HG03565 (cell line): ENCODE measurements at regions not wholly inside any gene's neighbourhood (a gene's known extent, or its start where the extent isn't known, plus 50 kb on each side); places are given as distances from the start of the nearest gene placed in this dataset.
"Not testable (repeated sequence)": the region's sequence is repeated elsewhere in the genome, so short reads cannot be mapped to it uniquely, and the experiment has no call there.

Source experiments
- ATAC-seq: cut with Tn5 transposase; IDR thresholded peaks from one replicate; pipeline ENCODE4 v1.9.1; 2021; ENCODE audit warnings: mild to moderate bottlenecking, moderate library complexity; ENCODE audit not compliant: unreplicated experiment

GRCh38 chr4:156117743-156118142, 164.1 kb upstream of the CTSO start:
- ATAC-seq = no peak

- ATAC-seq = no peak
These were observed 163.3 kb upstream of the CTSO start for GRCh38 chr4:156116991-156117390.

- ATAC-seq = no peak
These were observed 159.6 kb upstream of the CTSO start for GRCh38 chr4:156113138-156113765.

GRCh38 chr4:156111686-156112085, 158.0 kb upstream of the CTSO start:
- no peak for ATAC-seq

GRCh38 chr4:156109943-156110900, 156.6 kb upstream of the CTSO start:
- no peak for ATAC-seq

GRCh38 chr4:156109087-156109486, 155.4 kb upstream of the CTSO start:
- ATAC-seq = not testable (repeated sequence)

GRCh38 chr4:156103311-156103710, 149.6 kb upstream of the CTSO start:
- no peak for ATAC-seq

GRCh38 chr4:156102411-156102810, 148.7 kb upstream of the CTSO start:
- no peak for ATAC-seq

GRCh38 chr4:156101571-156101970, 147.9 kb upstream of the CTSO start:
- no peak for ATAC-seq

GRCh38 chr4:156100651-156101050, 147.0 kb upstream of the CTSO start:
- ATAC-seq = no peak

- ATAC-seq = no peak
These were observed 145.1 kb upstream of the CTSO start for GRCh38 chr4:156098805-156099204.

GRCh38 chr4:156085100-156085499, 131.4 kb upstream of the CTSO start:
- no peak for ATAC-seq

GRCh38 chr4:156084373-156084772, 130.7 kb upstream of the CTSO start:
- no peak for ATAC-seq

GRCh38 chr4:156073976-156074375, 120.3 kb upstream of the CTSO start:
- no peak for ATAC-seq

GRCh38 chr4:156060661-156061060, 107.0 kb upstream of the CTSO start:
- no peak for ATAC-seq

GRCh38 chr4:156053174-156053573, 99.5 kb upstream of the CTSO start:
- no peak for ATAC-seq

- no peak for ATAC-seq
These were observed 98.5 kb upstream of the CTSO start for GRCh38 chr4:156052116-156052515.

- no peak for ATAC-seq
These were observed 85.1 kb upstream of the CTSO start for GRCh38 chr4:156038772-156039171.

GRCh38 chr4:156036496-156036895, 82.8 kb upstream of the CTSO start:
- ATAC-seq = no peak

GRCh38 chr4:156029691-156030090, 76.0 kb upstream of the CTSO start:
- ATAC-seq = no peak

GRCh38 chr4:156021298-156021697, 67.6 kb upstream of the CTSO start:
- ATAC-seq = no peak

GRCh38 chr4:156019246-156019645, 65.6 kb upstream of the CTSO start:
- ATAC-seq = no peak
